Tibial nerve (tissue), 3 donors: ENCODE measurements at regions not wholly inside any gene's neighbourhood (a gene's known extent, or its start where the extent isn't known, plus 50 kb on each side); places are given as distances from the start of the nearest gene placed in this dataset.

Source experiments
- POLR2A ChIP-seq, 2 donors: fragments of 450-650 bp; IDR thresholded peaks; one replicate each; pipeline ENCODE4 v1.6.1; 2017; ENCODE audit warnings: antibody characterized with exemption in 2 of 2, mild to moderate bottlenecking in 2 of 2, moderate library complexity in 2 of 2
- TF ChIP-seq, protein P1 (sequence below), 5 experiments: fragments of 200-600 bp in 3 of 5; fragments of 450-650 bp in 2 of 5; sonication (generic) in 3 of 5; IDR thresholded peaks; one replicate each; pipeline ENCODE4 v1.5.1; 2016 to 2019; ENCODE audit warnings: antibody characterized with exemption in 5 of 5, mild to moderate bottlenecking in 3 of 5, moderate library complexity in 2 of 5

DNA sequence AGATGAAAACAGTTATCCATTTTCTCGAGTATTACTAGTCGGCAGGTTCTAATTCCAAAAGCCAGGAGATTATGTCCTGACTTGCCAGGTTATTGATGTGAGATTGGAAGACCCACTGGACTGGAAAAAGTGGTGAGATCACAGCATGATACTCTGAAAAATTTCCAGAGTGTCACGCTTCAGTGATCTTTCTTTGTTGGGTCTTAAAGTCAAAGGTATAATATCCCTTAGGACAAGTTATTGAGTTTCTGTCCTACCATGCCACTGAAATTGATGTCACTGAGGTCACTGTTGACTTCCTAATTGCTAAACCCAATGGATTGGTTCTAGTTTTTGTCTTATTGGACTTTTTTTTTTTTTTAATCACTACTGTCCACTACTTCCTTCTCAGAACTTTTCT, 104.5 kb upstream of the GRAMD1B start:
- TF ChIP-seq, protein P1, sequence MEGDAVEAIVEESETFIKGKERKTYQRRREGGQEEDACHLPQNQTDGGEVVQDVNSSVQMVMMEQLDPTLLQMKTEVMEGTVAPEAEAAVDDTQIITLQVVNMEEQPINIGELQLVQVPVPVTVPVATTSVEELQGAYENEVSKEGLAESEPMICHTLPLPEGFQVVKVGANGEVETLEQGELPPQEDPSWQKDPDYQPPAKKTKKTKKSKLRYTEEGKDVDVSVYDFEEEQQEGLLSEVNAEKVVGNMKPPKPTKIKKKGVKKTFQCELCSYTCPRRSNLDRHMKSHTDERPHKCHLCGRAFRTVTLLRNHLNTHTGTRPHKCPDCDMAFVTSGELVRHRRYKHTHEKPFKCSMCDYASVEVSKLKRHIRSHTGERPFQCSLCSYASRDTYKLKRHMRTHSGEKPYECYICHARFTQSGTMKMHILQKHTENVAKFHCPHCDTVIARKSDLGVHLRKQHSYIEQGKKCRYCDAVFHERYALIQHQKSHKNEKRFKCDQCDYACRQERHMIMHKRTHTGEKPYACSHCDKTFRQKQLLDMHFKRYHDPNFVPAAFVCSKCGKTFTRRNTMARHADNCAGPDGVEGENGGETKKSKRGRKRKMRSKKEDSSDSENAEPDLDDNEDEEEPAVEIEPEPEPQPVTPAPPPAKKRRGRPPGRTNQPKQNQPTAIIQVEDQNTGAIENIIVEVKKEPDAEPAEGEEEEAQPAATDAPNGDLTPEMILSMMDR (IDR thresholded peaks at IDR 0.05): no peak
- no peak for TF ChIP-seq POLR2A (IDR thresholded peaks at IDR 0.05)
